Stimulated activated CD4-positive, alpha-beta T cell treated with anti-CD3 and anti-CD28 coated beads, Interleukin-15, amount 100 ng/mL, for 48 hours (primary cell): ENCODE measurements at regions not wholly inside any gene's neighbourhood (a gene's known extent, or its start where the extent isn't known, plus 50 kb on each side); places are given as distances from the start of the nearest gene placed in this dataset.

Source experiments
- DNase-seq, 2 donors: peaks; one replicate each; pipeline ENCODE4 v3.0.0-alpha.2; 2020; ENCODE audit warnings: low read depth in 2 of 2

- DNase-seq = no peak
Measured at GRCh38 chr19:31559494-31559893, 210.3 kb upstream of the TSHZ3 start.

GRCh38 chr19:31560086-31561060 is 211.1 kb upstream of the TSHZ3 start:
- DNase-seq = no peak

- DNase-seq = no peak
Measured at GRCh38 chr19:31562966-31563612, 213.9 kb upstream of the TSHZ3 start.

GRCh38 chr19:31567776-31568175 is 218.5 kb upstream of the TSHZ3 start:
- no peak for DNase-seq

GRCh38 chr19:31568724-31569123 is 219.5 kb upstream of the TSHZ3 start:
- no peak for DNase-seq

GRCh38 chr19:31570718-31571117 is 221.5 kb upstream of the TSHZ3 start:
- DNase-seq = no peak

- no peak for DNase-seq
Measured at GRCh38 chr19:31572102-31572975, 223.1 kb upstream of the TSHZ3 start.

- no peak for DNase-seq
Measured at GRCh38 chr19:31572976-31573298, 223.7 kb upstream of the TSHZ3 start.

GRCh38 chr19:31574251-31574973 is 225.2 kb upstream of the TSHZ3 start:
- no peak for DNase-seq

GRCh38 chr19:31575846-31576335 is 226.7 kb upstream of the TSHZ3 start:
- no peak for DNase-seq

GRCh38 chr19:31578326-31578725 is 229.1 kb upstream of the TSHZ3 start:
- no peak for DNase-seq

- DNase-seq = no peak
Measured at GRCh38 chr19:31583148-31583547, 233.9 kb upstream of the TSHZ3 start.

- no peak for DNase-seq
Measured at GRCh38 chr19:31586282-31586681, 237.0 kb upstream of the TSHZ3 start.

GRCh38 chr19:31589109-31589508 is 239.9 kb upstream of the TSHZ3 start:
- DNase-seq = no peak

- DNase-seq = no peak
Measured at GRCh38 chr19:31591258-31591657, 242.0 kb upstream of the TSHZ3 start.

- DNase-seq = no peak
Measured at GRCh38 chr19:31592456-31592855, 243.2 kb upstream of the TSHZ3 start.

GRCh38 chr19:31594701-31595100 is 245.5 kb upstream of the TSHZ3 start:
- no peak for DNase-seq

GRCh38 chr19:31595521-31595920 is 246.3 kb upstream of the TSHZ3 start:
- no peak for DNase-seq

- no peak for DNase-seq
Measured at GRCh38 chr19:31596751-31597150, 247.5 kb upstream of the TSHZ3 start.

GRCh38 chr19:31597616-31598015 is 248.4 kb upstream of the TSHZ3 start:
- no peak for DNase-seq

GRCh38 chr19:31598730-31599238 is 249.5 kb upstream of the TSHZ3 start:
- no peak for DNase-seq
